ENCODE measurements at regions not wholly inside any gene's neighbourhood (a gene's known extent, or its start where the extent isn't known, plus 50 kb on each side); places are given as distances from the start of the nearest gene placed in this dataset.
"Not testable (repeated sequence)": the region's sequence is repeated elsewhere in the genome, so short reads cannot be mapped to it uniquely, and the experiment has no call there.

GRCh38 chr2:181790716-181791649 lies 100.5 kb upstream of the ITPRID2 start:
- DNase-seq (ENCODE audit: low read depth in 2 of 2) = peak in 1 of 2 experiments; percentile 3

DNA sequence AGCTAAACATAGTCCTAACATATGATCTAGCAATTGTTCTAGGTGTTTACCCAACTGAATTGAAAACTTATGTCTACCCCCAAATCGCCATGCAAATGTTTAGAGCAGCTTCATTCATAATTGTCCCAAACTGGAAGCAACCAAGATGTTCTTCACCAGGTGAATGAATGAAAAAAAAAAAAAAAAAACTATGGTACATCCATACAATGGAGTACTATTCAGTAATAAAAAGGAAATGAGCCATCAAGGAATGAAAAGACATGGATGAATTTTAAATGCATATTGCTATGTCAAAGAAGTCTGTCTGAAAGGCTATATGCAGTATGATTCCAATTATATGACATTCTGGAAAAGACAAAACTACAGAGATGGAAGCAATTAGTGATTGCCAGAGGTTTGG lies 98.6 kb upstream of the ITPRID2 start:
- no peak for DNase-seq (ENCODE audit: low read depth in 2 of 2)

DNA sequence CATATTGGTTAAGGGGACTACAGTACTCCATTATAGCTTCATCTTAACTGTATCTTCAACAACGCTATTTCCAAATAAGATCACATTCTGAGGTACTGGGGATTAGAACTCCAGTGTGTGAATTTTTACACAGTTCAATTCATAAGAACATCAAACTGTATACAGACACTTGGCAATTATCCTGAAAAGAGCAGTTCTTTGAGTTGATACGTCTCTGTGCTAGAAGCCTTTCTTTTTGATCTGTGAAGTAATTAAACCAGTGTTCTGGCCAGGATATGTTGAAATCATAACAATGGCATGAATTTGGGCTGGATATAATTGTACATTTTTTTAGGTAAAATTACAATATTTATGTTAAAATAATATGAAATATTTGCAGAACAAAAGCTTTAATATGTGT lies 93.5 kb upstream of the ITPRID2 start:
- DNase-seq (ENCODE audit: low read depth in 2 of 2) = no peak

- not testable (repeated sequence) for DNase-seq (ENCODE audit: low read depth in 2 of 2)
These were observed 89.2 kb upstream of the ITPRID2 start for GRCh38 chr2:181802300-181802699.

GRCh38 chr2:181803903-181804799 lies 87.4 kb upstream of the ITPRID2 start:
- DNase-seq (ENCODE audit: low read depth in 2 of 2) = not testable (repeated sequence)

DNA sequence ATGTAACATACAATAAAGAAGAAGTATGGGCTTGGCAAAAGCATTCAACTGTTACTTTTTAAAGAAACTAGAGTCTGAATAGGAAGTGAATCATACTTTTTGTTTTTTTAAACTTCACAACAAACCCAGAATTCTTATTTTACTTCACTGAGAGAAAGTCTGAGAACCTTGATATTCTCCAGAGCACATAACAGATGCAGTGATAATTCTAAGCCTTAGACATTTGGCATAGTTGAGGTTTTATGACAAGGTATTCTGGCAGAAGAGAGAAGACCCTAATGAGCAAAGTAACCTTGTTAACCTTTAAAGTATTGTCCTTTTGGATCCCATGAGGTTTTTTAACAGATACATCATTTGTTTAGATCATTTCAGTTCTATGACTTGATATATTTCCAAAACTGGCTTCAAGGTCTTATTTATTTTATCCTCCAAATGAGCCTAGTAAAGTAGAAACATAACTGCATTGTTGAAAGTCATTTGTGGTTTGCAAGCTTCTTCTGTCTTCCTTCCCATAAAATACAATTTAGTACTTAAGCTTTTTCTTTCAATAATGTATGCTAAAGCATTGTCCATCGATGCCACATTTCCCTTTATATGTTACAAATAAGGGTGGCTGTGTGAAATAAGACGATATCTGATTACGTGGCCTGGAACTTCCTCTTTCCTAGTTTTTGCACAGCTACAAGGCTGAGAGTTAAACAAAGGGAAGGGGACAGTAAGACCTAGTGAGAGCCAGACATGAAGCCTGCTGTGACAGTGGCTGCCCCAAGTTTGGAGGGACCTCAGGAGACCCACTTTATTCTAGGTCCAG lies 86.1 kb upstream of the ITPRID2 start:
- DNase-seq (ENCODE audit: low read depth in 2 of 2) = no peak

DNA sequence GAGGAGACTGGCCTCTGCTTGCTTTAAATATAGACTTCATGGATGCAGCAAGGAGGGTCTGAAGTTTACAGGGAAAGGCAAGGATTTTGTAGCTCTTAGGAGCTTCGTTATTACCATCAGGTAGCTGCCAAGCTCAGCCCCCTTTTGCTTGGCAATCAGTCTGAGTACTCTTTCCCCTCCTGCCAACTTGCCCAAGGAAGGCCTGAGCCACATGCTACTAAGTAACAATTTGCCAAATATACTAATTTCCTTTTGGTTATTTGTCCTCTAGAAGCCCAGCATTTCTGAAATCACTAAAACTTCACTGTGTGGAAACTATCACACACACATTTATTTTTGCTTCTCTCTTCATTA lies 85.5 kb upstream of the ITPRID2 start:
- DNase-seq (ENCODE audit: low read depth in 2 of 2) = no peak

DNA sequence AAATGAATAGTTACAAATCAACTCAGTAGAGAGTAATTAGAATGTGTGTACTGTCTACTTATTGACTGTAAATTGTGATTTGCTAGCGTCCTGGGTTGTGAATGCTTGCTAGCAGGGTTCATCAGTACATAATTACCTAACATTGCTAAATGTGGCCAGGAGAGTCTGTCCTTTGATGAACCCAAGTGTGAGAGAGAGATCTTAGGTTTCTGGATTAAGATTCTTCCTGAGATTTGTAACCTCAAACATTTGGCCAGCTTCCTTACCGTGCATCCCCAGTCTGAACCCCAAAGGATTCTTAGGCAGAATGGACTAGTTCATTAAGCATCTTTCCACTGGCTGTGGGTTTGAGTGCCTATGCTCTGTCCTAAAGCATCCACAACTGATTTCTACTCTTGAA lies 84.0 kb upstream of the ITPRID2 start:
- DNase-seq (ENCODE audit: low read depth in 2 of 2) = no peak

GRCh38 chr2:181810823-181811695 lies 80.5 kb upstream of the ITPRID2 start:
- no peak for DNase-seq (ENCODE audit: low read depth in 2 of 2)

DNA sequence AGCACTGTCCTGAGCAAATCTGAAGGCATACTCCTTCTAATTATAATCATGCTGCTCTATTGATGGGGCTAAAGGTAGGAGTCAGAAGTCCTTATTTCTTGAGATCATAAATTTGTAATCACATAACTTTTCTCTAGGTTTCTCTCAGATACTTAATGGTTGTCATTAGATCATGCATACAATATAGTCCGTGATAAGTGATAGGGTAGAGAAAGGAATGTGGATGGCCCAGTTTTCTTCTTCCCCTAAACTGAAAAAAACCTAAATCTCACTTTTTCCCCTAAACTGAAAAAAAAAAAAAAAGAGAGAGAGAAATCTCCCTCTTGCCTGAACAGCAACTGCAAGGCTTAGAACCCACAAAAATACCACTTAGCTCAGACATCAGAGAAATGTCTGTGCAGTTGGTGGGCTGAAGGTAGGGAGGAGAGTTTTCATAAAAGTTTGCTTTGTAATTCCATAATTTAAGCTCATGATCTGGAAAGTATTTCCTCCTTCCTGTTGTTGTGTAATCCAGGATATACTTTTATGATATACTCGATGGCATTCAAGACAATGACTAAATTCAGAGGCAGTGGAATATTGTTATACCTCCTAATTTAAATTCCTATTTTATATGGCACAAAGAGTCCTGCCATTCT lies 79.3 kb upstream of the ITPRID2 start:
- DNase-seq (ENCODE audit: low read depth in 2 of 2) = no peak

DNA sequence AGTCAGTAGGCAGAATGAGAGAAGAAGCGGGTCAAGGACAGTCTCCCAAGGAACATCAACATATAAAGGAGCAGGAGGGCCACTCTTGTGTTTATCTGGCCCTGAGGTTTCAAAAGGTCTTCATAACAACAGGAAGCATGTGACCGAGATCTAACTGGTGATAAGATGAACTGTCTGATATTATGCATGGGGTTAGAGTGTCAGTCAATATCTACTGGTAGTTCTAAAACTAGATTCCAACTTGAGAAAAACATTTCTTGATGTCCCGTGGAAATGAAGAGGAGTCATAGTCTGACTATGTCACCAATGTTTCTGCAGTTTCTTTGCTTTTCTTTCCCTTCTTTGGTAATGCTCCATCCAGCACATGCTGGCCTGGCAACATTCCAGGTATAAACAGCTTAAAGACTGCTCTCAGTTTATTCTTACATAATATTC lies 77.5 kb upstream of the ITPRID2 start:
- DNase-seq (ENCODE audit: low read depth in 2 of 2) = no peak

DNA sequence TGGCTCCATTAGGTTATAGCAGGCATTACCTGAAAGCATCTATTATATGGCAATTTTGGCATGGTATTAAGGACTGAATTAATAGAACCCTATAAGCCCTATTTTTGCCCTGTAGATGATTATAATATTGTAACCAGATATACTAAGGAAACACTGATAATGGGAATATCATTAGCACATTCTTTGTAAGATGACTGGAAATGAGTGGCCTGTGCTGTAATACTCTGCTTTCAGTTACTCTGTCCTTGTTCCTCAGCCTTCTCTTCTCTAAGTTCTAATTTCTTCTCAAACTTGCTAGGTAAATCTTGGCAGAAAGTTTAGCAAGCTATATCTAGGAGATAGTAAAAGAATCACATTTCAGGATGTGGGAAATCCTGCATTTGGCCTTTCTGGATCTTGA lies 74.0 kb upstream of the ITPRID2 start:
- no peak for DNase-seq (ENCODE audit: low read depth in 2 of 2)

DNA sequence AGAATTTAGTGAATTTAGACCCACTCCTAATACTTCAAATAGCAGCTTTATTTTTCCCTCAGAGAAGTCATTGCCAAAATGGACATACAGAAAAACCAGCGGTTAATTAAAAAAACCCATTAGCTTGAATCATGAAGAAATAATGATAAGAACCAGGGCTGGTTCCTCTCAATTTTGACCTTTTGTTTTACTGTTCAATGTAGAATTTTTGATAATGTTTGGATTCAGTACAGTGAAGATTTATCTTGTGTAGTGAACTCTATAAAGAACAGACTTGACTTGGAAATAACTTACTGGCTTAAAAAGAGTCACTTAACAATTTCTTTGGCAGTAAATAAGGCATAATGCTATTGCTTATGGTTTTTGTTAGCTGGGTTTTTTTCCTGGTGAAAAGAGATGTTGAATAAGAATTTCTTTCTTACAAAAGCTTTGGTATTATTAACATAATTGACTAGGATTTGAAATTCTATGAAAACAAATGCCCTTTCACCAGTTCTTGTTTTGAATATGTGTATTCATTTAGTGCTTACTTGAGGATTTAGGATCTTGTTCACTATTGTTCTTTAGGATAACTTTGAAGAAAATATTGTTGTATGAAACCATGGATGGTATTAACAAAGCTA lies 73.4 kb upstream of the ITPRID2 start:
- DNase-seq (ENCODE audit: low read depth in 2 of 2) = no peak

DNA sequence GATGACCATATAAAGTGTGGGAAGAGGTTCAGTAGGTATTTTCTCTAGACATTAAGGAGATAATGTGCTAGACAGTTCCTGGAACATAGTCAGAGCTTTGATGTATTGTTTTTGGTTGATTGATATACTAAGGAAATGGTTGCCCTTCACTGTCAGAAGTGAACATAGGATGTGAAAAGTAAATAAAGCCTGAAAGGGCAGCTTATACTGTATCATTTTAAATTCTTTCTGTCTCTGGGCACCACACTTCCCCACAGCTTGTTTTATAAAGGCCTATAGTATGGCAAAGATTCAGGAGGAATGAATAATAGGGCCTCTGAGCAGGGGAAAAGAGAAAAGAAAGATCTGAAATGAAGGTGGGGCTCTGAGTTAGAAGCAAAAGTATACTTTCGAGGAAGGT lies 72.7 kb upstream of the ITPRID2 start:
- DNase-seq (ENCODE audit: low read depth in 2 of 2) = no peak

- DNase-seq (ENCODE audit: low read depth in 2 of 2) = no peak
These were observed 70.5 kb upstream of the ITPRID2 start for GRCh38 chr2:181821049-181821448.

- DNase-seq (ENCODE audit: low read depth in 2 of 2) = no peak
These were observed 69.4 kb upstream of the ITPRID2 start for GRCh38 chr2:181822097-181822496.

DNA sequence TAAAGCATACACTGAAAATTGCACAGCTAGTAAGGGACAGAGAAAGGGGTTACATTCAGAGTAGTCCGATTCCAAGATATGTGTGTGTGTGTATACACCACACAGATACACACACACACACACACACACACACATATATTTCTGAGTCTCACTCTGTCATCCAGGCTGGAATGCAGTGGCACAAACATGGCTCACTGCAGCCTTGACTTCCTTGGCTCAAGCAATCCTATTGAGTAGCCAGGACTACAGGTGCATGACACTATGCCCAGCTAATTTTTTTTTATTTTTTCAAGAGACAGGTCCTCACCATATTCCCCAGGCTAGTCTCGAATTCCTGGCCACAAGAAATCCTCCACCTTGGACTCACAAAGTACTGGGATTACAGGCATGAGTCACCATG lies 68.1 kb upstream of the ITPRID2 start:
- DNase-seq (ENCODE audit: low read depth in 2 of 2) = no peak

DNA sequence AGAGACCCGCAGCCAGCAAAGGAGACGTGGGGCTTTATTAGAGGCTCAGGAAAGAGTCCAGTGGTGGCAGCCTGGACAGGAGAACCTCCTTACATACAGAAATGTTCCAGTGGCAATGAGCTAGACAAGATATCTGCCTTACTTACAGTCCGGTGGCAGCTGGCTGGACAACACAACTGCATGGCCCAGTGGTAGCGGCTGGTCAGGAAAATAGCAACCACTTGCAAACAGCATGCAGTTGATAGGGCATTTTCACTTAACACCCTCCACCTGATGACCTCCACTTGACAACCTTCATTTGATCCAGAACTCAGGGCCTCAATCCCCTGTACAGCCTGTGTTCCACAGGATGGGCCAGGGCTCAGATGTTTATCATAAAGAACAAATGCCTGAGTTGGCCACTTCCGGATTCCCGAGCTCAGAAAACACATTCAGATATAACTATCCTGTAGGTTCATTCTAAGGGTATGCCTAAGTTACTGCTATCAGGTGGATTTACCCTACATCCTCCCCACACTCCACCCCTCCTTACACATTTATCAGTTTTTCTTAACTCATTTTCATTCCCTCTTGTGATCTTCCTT lies 63.3 kb upstream of the ITPRID2 start:
- DNase-seq (ENCODE audit: low read depth in 2 of 2) = no peak

GRCh38 chr2:181829230-181829629 lies 62.3 kb upstream of the ITPRID2 start:
- no peak for DNase-seq (ENCODE audit: low read depth in 2 of 2)

DNA sequence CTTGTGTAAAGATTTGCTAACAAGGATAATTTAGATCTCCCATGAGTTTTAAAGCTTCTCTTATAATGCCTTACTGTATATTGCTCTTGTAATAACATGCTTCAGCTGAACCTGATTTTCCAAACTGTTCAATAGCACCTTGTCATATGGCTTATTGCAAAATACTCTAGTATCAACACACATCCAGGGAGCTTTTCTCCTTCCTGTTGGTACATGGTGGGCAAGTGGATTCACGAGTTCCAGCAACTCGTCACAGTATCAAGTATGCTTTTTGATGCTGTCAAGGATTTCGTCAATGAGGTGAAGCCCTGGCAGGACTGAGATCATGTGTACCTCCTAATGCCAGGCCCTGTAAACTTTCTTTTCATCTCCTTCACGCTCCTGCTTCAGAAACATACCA lies 59.5 kb upstream of the ITPRID2 start:
- no peak for DNase-seq (ENCODE audit: low read depth in 2 of 2)

Measured in stimulated activated CD4-positive, alpha-beta T cell treated with anti-CD3 and anti-CD28 coated beads, Interleukin-12 subunit alpha, Interleukin-12 subunit beta, amount 100 ng/mL, for 24 hours (primary cell).